A549 (cell line): ENCODE measurements at regions not wholly inside any gene's neighbourhood (a gene's known extent, or its start where the extent isn't known, plus 50 kb on each side); places are given as distances from the start of the nearest gene placed in this dataset.

Experiments
- ATAC-seq, 2 experiments: fragments of 200-7000 bp in 1 of 2; fragments of >200 bp in 1 of 2; cut with Nextera tagmentation in 1 of 2; cut with Tn5 transposase in 1 of 2; 3 replicates each; pipeline versions ENCODE4 v1.8.0 to v1.9.1; 2018 to 2020; ENCODE audit warnings: mild to moderate bottlenecking in 1 of 2, moderate library complexity in 1 of 2
- CTCF ChIA-PET: fragments of 300-600 bp; sonication (Branson Sonifier 250); formaldehyde crosslinking; extraction: SDS; loops from one replicate; lab custom pipeline; 2021; ENCODE audit warnings: antibody characterized with exemption, inconsistent platforms; lab: Yijun Ruan, JAX
- POLR2A ChIA-PET: fragments of 350-600 bp; formaldehyde crosslinking; extraction: SDS; loops from one replicate; lab custom pipeline; 2021; ENCODE audit warnings: antibody characterized with exemption, inconsistent platforms; lab: Yijun Ruan, JAX
- DNase-seq, 2 experiments: peaks; one replicate each; pipeline versions ENCODE4 v3.0.0 to v3.0.0-alpha.2; 2011 to 2016; ENCODE audit warnings: low read depth in 1 of 2, low spot score in 1 of 2
- FAIRE-seq: peaks from 2 replicates; lab custom pipeline; 2011; peaks lifted over from hg19 to GRCh38; lab: Jason Lieb, UNC
- H3K27ac ChIP-seq, 2 experiments: fragments of >200 bp; sonication (Bioruptor Twin); formaldehyde crosslinking; 3 replicates each; pipeline ENCODE4 v1.5.1; 2016 to 2017
- H3K4me1 ChIP-seq: fragments of >200 bp; sonication (Bioruptor Twin); formaldehyde crosslinking; 3 replicates; pipeline ENCODE4 v1.6.1; 2016
- H3K4me2 ChIP-seq: fragments of >200 bp; sonication (Bioruptor Twin); formaldehyde crosslinking; 3 replicates; pipeline ENCODE4 v1.6.1; 2016
- H3K4me3 ChIP-seq: fragments of >200 bp; sonication (Bioruptor Twin); formaldehyde crosslinking; 3 replicates; pipeline ENCODE4 v1.5.1; 2016
- H3K9me3 ChIP-seq: fragments of >200 bp; sonication (Bioruptor Twin); formaldehyde crosslinking; 3 replicates; pipeline ENCODE4 v1.6.1; 2016
- CBX8 ChIP-seq: fragments of 200-600 bp; sonication (generic); IDR thresholded peaks from 2 replicates; pipeline ENCODE4 v1.6.1; 2016
- CHD2 ChIP-seq: fragments of 150-350 bp; IDR thresholded peaks from 2 replicates; pipeline ENCODE4 v1.6.1; 2014; ENCODE audit warnings: low read length; ENCODE audit not compliant: partially characterized antibody
- CHD4 ChIP-seq: fragments of 200-600 bp; sonication (generic); IDR thresholded peaks from 2 replicates; pipeline ENCODE4 v1.6.1; 2016; ENCODE audit warnings: antibody characterized with exemption, mild to moderate bottlenecking, borderline replicate concordance
- ESRRA ChIP-seq: fragments of 150-350 bp; IDR thresholded peaks from 2 replicates; pipeline ENCODE4 v1.6.1; 2014; ENCODE audit warnings: mild to moderate bottlenecking, low read length, borderline replicate concordance
- FOSB ChIP-seq: fragments of 250-450 bp; sonication (Bioruptor Pico); IDR thresholded peaks from 2 replicates; pipeline ENCODE4 v1.5.0; 2020; ENCODE audit warnings: mild to moderate bottlenecking, moderate library complexity
- FOSL2 ChIP-seq, 2 experiments: fragments of 450-650 bp in 1 of 2; fragments of >200 bp in 1 of 2; sonication (Bioruptor Twin) in 1 of 2; formaldehyde crosslinking; IDR thresholded peaks; 2 replicates each; pipeline versions ENCODE4 v1.5.0 to v1.6.1; 2016 to 2020; ENCODE audit warnings: mild to moderate bottlenecking in 1 of 2, moderate library complexity in 1 of 2
- FOXS1 ChIP-seq: fragments of 250-450 bp; sonication (Bioruptor Pico); IDR thresholded peaks from 2 replicates; pipeline ENCODE4 v1.5.0; 2020; ENCODE audit warnings: mild to moderate bottlenecking, moderate library complexity
- GATA3 ChIP-seq: IDR thresholded peaks from 2 replicates; pipeline ENCODE4 v1.6.1; 2012; ENCODE audit warnings: borderline replicate concordance
- HDAC2 ChIP-seq: fragments of 200-600 bp; sonication (generic); IDR thresholded peaks from 2 replicates; pipeline ENCODE4 v1.6.1; 2016
- HES2 ChIP-seq: fragments of >200 bp; sonication (Bioruptor Twin); formaldehyde crosslinking; IDR thresholded peaks from 2 replicates; pipeline ENCODE4 v1.6.1; 2016
- HEYL ChIP-seq: fragments of 250-450 bp; sonication (Bioruptor Pico); IDR thresholded peaks from 2 replicates; pipeline ENCODE4 v1.8.0; 2021; ENCODE audit warnings: mild to moderate bottlenecking, moderate library complexity
- HOXB13 ChIP-seq: fragments of 250-450 bp; sonication (Bioruptor Pico); IDR thresholded peaks from 2 replicates; pipeline ENCODE4 v1.5.0; 2020; ENCODE audit warnings: low read depth, mild to moderate bottlenecking, moderate library complexity
- KDM1A ChIP-seq: fragments of 200-600 bp; sonication (generic); IDR thresholded peaks from 2 replicates; pipeline ENCODE4 v1.6.1; 2016; ENCODE audit warnings: low read depth, mild to moderate bottlenecking
- KDM5A ChIP-seq: fragments of 200-600 bp; sonication (generic); IDR thresholded peaks from 2 replicates; pipeline ENCODE4 v1.6.1; 2016; ENCODE audit warnings: antibody characterized with exemption, mild to moderate bottlenecking
- MAFK ChIP-seq: fragments of 450-650 bp; IDR thresholded peaks from 2 replicates; pipeline ENCODE4 v1.6.1; 2014; ENCODE audit not compliant: partially characterized antibody
- MAX ChIP-seq: IDR thresholded peaks from 2 replicates; pipeline ENCODE4 v1.6.1; 2012
- MAZ ChIP-seq: fragments of 150-350 bp; IDR thresholded peaks from 2 replicates; pipeline ENCODE4 v1.6.1; 2014; ENCODE audit warnings: antibody characterized with exemption, low read depth, low read length, borderline replicate concordance
- MYC ChIP-seq: IDR thresholded peaks from 2 replicates; pipeline ENCODE4 v1.6.1; 2012; ENCODE audit warnings: mild to moderate bottlenecking, inconsistent platforms, low read length, improper control_type of control experiment, borderline replicate concordance
- NPAS2 ChIP-seq: fragments of 250-450 bp; sonication (Bioruptor Pico); IDR thresholded peaks from 2 replicates; pipeline ENCODE4 v1.8.0; 2022; ENCODE audit warnings: mild to moderate bottlenecking, moderate library complexity, borderline replicate concordance
- NR3C1 ChIP-seq: fragments of >200 bp; sonication (Bioruptor Twin); formaldehyde crosslinking; IDR thresholded peaks from 3 replicates; pipeline ENCODE4 v1.6.1; 2017
- PHF8 ChIP-seq: fragments of 200-600 bp; sonication (generic); IDR thresholded peaks from 2 replicates; pipeline ENCODE4 v1.6.1; 2016; ENCODE audit warnings: low read depth, mild to moderate bottlenecking, antibody characterized with exemption, moderate library complexity, borderline replicate concordance
- POLR2A ChIP-seq: IDR thresholded peaks from 2 replicates; pipeline ENCODE4 v1.6.1; 2012; ENCODE audit warnings: mild to moderate bottlenecking, low read length
- POLR2AphosphoS2 ChIP-seq: conservative IDR thresholded peaks from 2 replicates; pipeline ENCODE4 v1.6.1; 2012; ENCODE audit warnings: low read length, improper control_type of control experiment, inconsistent platforms
- RAD21 ChIP-seq, 2 experiments: fragments of >200 bp in 1 of 2; sonication (Bioruptor Twin) in 1 of 2; formaldehyde crosslinking in 1 of 2; IDR thresholded peaks in 1 of 2; conservative IDR thresholded peaks in 1 of 2; 2 replicates in 1 of 2; 3 replicates in 1 of 2; pipeline ENCODE4 v1.6.1; 2012 to 2018; ENCODE audit warnings: inconsistent platforms in 1 of 2
- RARB ChIP-seq: fragments of 250-450 bp; sonication (Bioruptor Pico); IDR thresholded peaks from 2 replicates; pipeline ENCODE4 v1.8.0; 2021; ENCODE audit warnings: mild to moderate bottlenecking, moderate library complexity
- RCOR1 ChIP-seq: fragments of 150-350 bp; IDR thresholded peaks from 2 replicates; pipeline ENCODE4 v1.6.1; 2014; ENCODE audit warnings: antibody characterized with exemption, low read length, low read depth
- RNF2 ChIP-seq: fragments of 200-600 bp; sonication (generic); IDR thresholded peaks from 2 replicates; pipeline ENCODE4 v1.6.1; 2016; ENCODE audit warnings: low read depth, mild to moderate bottlenecking, antibody characterized with exemption, moderate library complexity, borderline replicate concordance
- SMC3 ChIP-seq: fragments of >200 bp; sonication (Bioruptor Twin); formaldehyde crosslinking; IDR thresholded peaks from 3 replicates; pipeline ENCODE4 v1.6.1; 2018; ENCODE audit warnings: inconsistent platforms
- SREBF2 ChIP-seq: fragments of 450-650 bp; IDR thresholded peaks from 2 replicates; pipeline ENCODE4 v1.6.1; 2014; ENCODE audit warnings: mild to moderate bottlenecking, moderate library complexity
- WGBS: methylation state at CpG from one replicate; pipeline ENCODE4 v1.1.6; 2017; ENCODE audit errors: missing lambda C conversion rate; 5-methylcytosine and 5-hydroxymethylcytosine counted together

- ChIA-PET POLR2A (no interaction called here), CTCF (no interaction called here)
- Histone ChIP-seq H3K9me3 (no peaks in the 10 kb centered on the region), H3K4me3 (no peak overlapping the region), H3K4me1 (no peaks in the 10 kb centered on the region), H3K27ac (no peak overlapping the region), H3K4me2 (no peak overlapping the region)
- 17% methylated on average over 5 of the region's 5 CpGs for WGBS
- FAIRE-seq (no peak), DNase-seq (no peak), ATAC-seq (no peak)
- TF ChIP-seq FOSB: no peak
- no peak for TF ChIP-seq RCOR1
- no peak for TF ChIP-seq RAD21 (conservative IDR thresholded peaks at IDR 0.05 in 1 of 2, IDR thresholded peaks at IDR 0.05 in 1 of 2)
- TF ChIP-seq ESRRA: no peak
- TF ChIP-seq FOSL2 (IDR thresholded peaks at IDR 0.05): no peak
- no peak for TF ChIP-seq FOSL2 (CRISPR knock-in tag; IDR thresholded peaks at IDR 0.05)
- no peak for TF ChIP-seq NPAS2 (CRISPR knock-in tag)
- TF ChIP-seq PHF8: no peak
- no peak for TF ChIP-seq RARB (CRISPR knock-in tag)
- no peak for TF ChIP-seq SREBF2
- TF ChIP-seq HOXB13 (CRISPR knock-in tag): no peak
- no peak for TF ChIP-seq RNF2
- no peak for TF ChIP-seq POLR2AphosphoS2
- no peak for TF ChIP-seq KDM1A
- TF ChIP-seq SMC3: no peak
- TF ChIP-seq CHD2: no peak
- TF ChIP-seq HES2: no peak
- TF ChIP-seq GATA3: no peak
- no peak for TF ChIP-seq KDM5A
- no peak for TF ChIP-seq MAZ
These were observed 583.9 kb downstream of the KCTD8 start for GRCh38 chr4:43864616-43865146.

GRCh38 chr4:43867908-43868307, 580.7 kb downstream of the KCTD8 start:
- Histone ChIP-seq H3K9me3 (no peaks in the 10 kb centered on the region), H3K4me2 (no peak overlapping the region), H3K4me3 (no peak overlapping the region), H3K4me1 (no peaks in the 10 kb centered on the region), H3K27ac (no peak overlapping the region)
- DNase-seq: no peak
- no peak for ATAC-seq
- ChIA-PET CTCF (no interaction called here), POLR2A (no interaction called here)
- no peak for TF ChIP-seq NR3C1
- TF ChIP-seq FOXS1 (CRISPR knock-in tag): no peak
- no peak for TF ChIP-seq HOXB13 (CRISPR knock-in tag)
- no peak for TF ChIP-seq HDAC2
- TF ChIP-seq RARB (CRISPR knock-in tag): no peak
- TF ChIP-seq KDM1A: no peak
- no peak for TF ChIP-seq FOSL2 (IDR thresholded peaks at IDR 0.05)
- TF ChIP-seq FOSL2 (CRISPR knock-in tag; IDR thresholded peaks at IDR 0.05): no peak
- no peak for TF ChIP-seq CHD4
- TF ChIP-seq MAX: no peak
- no peak for TF ChIP-seq HEYL (CRISPR knock-in tag)
- no peak for TF ChIP-seq CBX8
- no peak for TF ChIP-seq GATA3
- TF ChIP-seq POLR2A: no peak
- TF ChIP-seq MAFK: no peak
- no peak for TF ChIP-seq MYC
- no peak for TF ChIP-seq PHF8
- FAIRE-seq: no peak
- 0% methylated on average over 2 of the region's 2 CpGs for WGBS
